Keratinocyte (primary cell): ENCODE measurements at regions not wholly inside any gene's neighbourhood (a gene's known extent, or its start where the extent isn't known, plus 50 kb on each side); places are given as distances from the start of the nearest gene placed in this dataset.
A peak's percentile ranks its signal among the peaks of the same experiment; 100 is the strongest.

Experiments
- DNase-seq: peaks from one replicate; pipeline ENCODE4 v3.0.0-alpha.2; 2011; ENCODE audit warnings: low read depth, missing footprints, low spot score
- FAIRE-seq: peaks from 2 replicates; lab custom pipeline; 2011; peaks lifted over from hg19 to GRCh38; lab: Jason Lieb, UNC
- H2AFZ ChIP-seq: 2 replicates; pipeline ENCODE4 v1.6.0; 2012; ENCODE audit warnings: low read length, control low read depth, inconsistent platforms; ENCODE audit not compliant: control insufficient read depth
- H3K27ac ChIP-seq: 2 replicates; pipeline ENCODE4 v1.5.1; 2011; ENCODE audit warnings: low read length; ENCODE audit not compliant: control insufficient read depth, insufficient read depth
- H3K27me3 ChIP-seq: 3 replicates; pipeline ENCODE4 v1.6.0; 2011; ENCODE audit warnings: low read length; ENCODE audit not compliant: control insufficient read depth, insufficient read depth; ENCODE audit errors: extremely low read depth
- H3K36me3 ChIP-seq, 2 experiments: 2 replicates in 1 of 2; 3 replicates in 1 of 2; pipeline ENCODE4 v1.5.1; 2011; ENCODE audit warnings: low read length in 2 of 2, mild to moderate bottlenecking in 1 of 2; ENCODE audit not compliant: control insufficient read depth in 2 of 2, insufficient read depth in 2 of 2; ENCODE audit errors: extremely low read depth in 1 of 2
- H3K4me1 ChIP-seq: 3 replicates; pipeline ENCODE4 v1.5.1; 2011; ENCODE audit warnings: low read length; ENCODE audit not compliant: control insufficient read depth, insufficient read depth; ENCODE audit errors: extremely low read depth
- H3K4me2 ChIP-seq: 3 replicates; pipeline ENCODE4 v1.6.0; 2011; ENCODE audit warnings: low read depth, low read length; ENCODE audit not compliant: control insufficient read depth, insufficient read depth; ENCODE audit errors: extremely low read depth
- H3K4me3 ChIP-seq, 3 experiments: fragments of 200-600 bp in 1 of 3; sonication (generic) in 1 of 3; 2 replicates in 2 of 3; 3 replicates in 1 of 3; pipeline ENCODE4 v1.5.1; 2011 to 2016; ENCODE audit warnings: low read length in 3 of 3, mild to moderate bottlenecking in 3 of 3, control low read depth in 2 of 3, inconsistent platforms in 1 of 3, low read depth in 1 of 3, mixed read lengths in 1 of 3, mixed run types in 1 of 3, moderate library complexity in 1 of 3; ENCODE audit not compliant: control insufficient read depth in 2 of 3, insufficient read depth in 2 of 3; ENCODE audit errors: extremely low read depth in 1 of 3
- H3K79me2 ChIP-seq: 2 replicates; pipeline ENCODE4 v1.6.0; 2012; ENCODE audit warnings: low read length; ENCODE audit not compliant: control insufficient read depth, insufficient read depth
- H3K9ac ChIP-seq: 3 replicates; pipeline ENCODE4 v1.6.0; 2011; ENCODE audit warnings: low read length; ENCODE audit not compliant: control insufficient read depth, insufficient read depth; ENCODE audit errors: extremely low read depth
- H3K9me1 ChIP-seq: 3 replicates; pipeline ENCODE4 v1.6.0; 2011; ENCODE audit warnings: low read length; ENCODE audit not compliant: control insufficient read depth, insufficient read depth; ENCODE audit errors: extremely low read depth
- H3K9me3 ChIP-seq: 2 replicates; pipeline ENCODE4 v1.5.1; 2012; ENCODE audit warnings: low read depth, low read length; ENCODE audit not compliant: control insufficient read depth
- H4K20me1 ChIP-seq: 3 replicates; pipeline ENCODE4 v1.6.0; 2011; ENCODE audit warnings: low read length; ENCODE audit not compliant: control insufficient read depth, insufficient read depth; ENCODE audit errors: extremely low read depth
- CTCF ChIP-seq, 3 experiments: IDR thresholded peaks in 1 of 3; conservative IDR thresholded peaks in 1 of 3; optimal IDR thresholded peaks in 1 of 3; 2 replicates in 2 of 3; 3 replicates in 1 of 3; pipeline versions ENCODE3 to v1.5.1; 2011; ENCODE audit warnings: low read length in 3 of 3, mild to moderate bottlenecking in 3 of 3, moderate library complexity in 2 of 3, control low read depth in 1 of 3, inconsistent platforms in 1 of 3; ENCODE audit not compliant: insufficient read depth in 2 of 3; ENCODE audit errors: extremely low read depth in 1 of 3
- EZH2 ChIP-seq: IDR thresholded peaks from one replicate; pipeline ENCODE4 v1.6.1; 2012; ENCODE audit warnings: inconsistent platforms, mild to moderate bottlenecking, low read length, moderate library complexity
- dilution Hi-C: fragments of 300-500 bp; cut with MboI; formaldehyde crosslinking; loops from one replicate; pipeline ENCODE4 v1.7.0; 2020; ENCODE audit warnings: low sequenced_read_pairs; ENCODE audit not compliant: extremely low pct_ligation_motif_present

GRCh38 chr2:109707281-109708147 lies 86.6 kb upstream of the RGPD5 start:
- dilution Hi-C loops = no loop called here
- TF ChIP-seq EZH2 (no peak), CTCF (optimal IDR thresholded peaks at IDR 0.05 in 1 of 3, IDR thresholded peaks at IDR 0.05 in 1 of 3, conservative IDR thresholded peaks at IDR 0.05 in 1 of 3; ENCODE audit: extremely low read depth in 1 of 3, insufficient read depth in 2 of 3, low read length in 3 of 3) (no peak)
- FAIRE-seq = peak; percentile 9

GRCh38 chr2:109710505-109711229 lies 83.4 kb upstream of the RGPD5 start:
- no peak for FAIRE-seq
- no peak for DNase-seq
- dilution Hi-C loops = no loop called here
- Histone ChIP-seq H3K9me1 (no peaks in the 10 kb centered on the region), H3K9me3 (no peaks in the 10 kb centered on the region), H3K79me2 (no peaks in the 10 kb centered on the region), H3K27ac (no peak overlapping the region), H3K4me1 (no peaks in the 10 kb centered on the region), H3K4me2 (no peak overlapping the region), H3K4me3 (no peak overlapping the region), H4K20me1 (no peaks in the 10 kb centered on the region), H2AFZ (no peak overlapping the region), H3K36me3 (no peaks in the 10 kb centered on the region), H3K9ac (no peak overlapping the region), H3K27me3 (no peaks in the 10 kb centered on the region)
- TF ChIP-seq EZH2 (no peak), CTCF (optimal IDR thresholded peaks at IDR 0.05 in 1 of 3, IDR thresholded peaks at IDR 0.05 in 1 of 3, conservative IDR thresholded peaks at IDR 0.05 in 1 of 3; ENCODE audit: extremely low read depth in 1 of 3, insufficient read depth in 2 of 3, low read length in 3 of 3) (no peak)

More at GRCh38 chr2:109707281-109708147, 86.6 kb upstream of the RGPD5 start:
- Histone ChIP-seq H3K4me3 (no peak overlapping the region), H2AFZ (no peak overlapping the region), H4K20me1 (no peaks in the 10 kb centered on the region), H3K27ac (no peak overlapping the region), H3K79me2 (no peaks in the 10 kb centered on the region), H3K9me3 (no peaks in the 10 kb centered on the region), H3K9me1 (no peaks in the 10 kb centered on the region), H3K27me3 (no peaks in the 10 kb centered on the region), H3K4me1 (peaks cover 11% of the 10 kb centered on the region), H3K9ac (no peak overlapping the region), H3K4me2 (no peak overlapping the region), H3K36me3 (no peaks in the 10 kb centered on the region)
- no peak for DNase-seq
